CD4-positive, alpha-beta T cell treated with Interleukin-17A for 4 hours (primary cell): ENCODE measurements at regions not wholly inside any gene's neighbourhood (a gene's known extent, or its start where the extent isn't known, plus 50 kb on each side); places are given as distances from the start of the nearest gene placed in this dataset.

Source experiments
- DNase-seq: peaks from one replicate; pipeline ENCODE4 v3.0.0-alpha.2; 2020; ENCODE audit warnings: mixed read lengths

- DNase-seq, result no peak
Measured at GRCh38 chr3:66753670-66754069, 244.4 kb upstream of the KBTBD8 start.

DNA sequence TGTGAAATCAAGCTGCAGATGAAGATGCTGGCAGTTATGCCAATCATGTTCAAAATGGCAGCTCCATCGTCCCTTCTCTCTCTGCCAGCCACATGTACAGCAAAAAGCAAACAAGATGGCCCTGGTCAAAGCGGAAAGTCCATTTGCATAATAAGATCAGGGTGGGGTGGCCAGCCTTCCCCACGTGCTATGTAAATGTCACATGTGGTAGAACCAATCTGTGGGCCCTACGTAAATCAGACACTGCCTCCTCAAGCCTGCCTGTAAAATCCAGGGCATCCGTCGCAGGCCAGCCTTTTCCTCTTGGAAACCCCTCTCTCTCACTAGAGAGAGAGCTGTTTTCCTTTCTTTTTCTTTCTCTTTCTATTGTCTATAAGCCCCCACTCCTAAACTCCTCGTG lies 243.5 kb upstream of the KBTBD8 start:
- no peak for DNase-seq

GRCh38 chr3:66755924-66756323 lies 242.2 kb upstream of the KBTBD8 start:
- DNase-seq, result no peak

DNA sequence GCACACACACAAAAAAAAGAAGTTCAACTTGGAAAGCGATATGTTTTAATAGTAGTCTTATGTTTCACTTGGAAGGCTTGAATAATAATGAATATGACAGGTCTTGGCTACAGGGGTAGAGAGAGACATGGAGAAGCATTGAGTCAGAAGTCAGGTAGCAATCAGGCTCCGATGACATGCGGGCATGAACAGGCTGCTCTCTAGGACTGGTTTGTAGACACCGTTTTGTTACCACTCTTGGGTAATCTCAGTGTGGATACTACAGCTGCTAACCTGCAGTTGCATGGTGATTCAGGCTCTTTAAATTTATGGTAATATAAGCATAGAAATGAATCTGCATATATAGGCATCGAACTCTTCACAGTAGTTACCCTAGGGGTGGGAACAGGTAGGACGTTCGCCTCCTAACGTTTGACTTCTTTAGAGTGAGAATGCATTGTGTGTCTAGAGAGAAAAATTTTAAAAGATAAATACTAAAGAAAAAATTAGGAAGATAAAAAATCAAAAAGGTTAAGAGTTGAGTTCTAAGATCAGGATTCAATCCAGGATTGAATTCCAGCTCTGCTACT lies 241.6 kb upstream of the KBTBD8 start:
- DNase-seq, result no peak

GRCh38 chr3:66761093-66761780 lies 236.9 kb upstream of the KBTBD8 start:
- DNase-seq, result no peak

DNA sequence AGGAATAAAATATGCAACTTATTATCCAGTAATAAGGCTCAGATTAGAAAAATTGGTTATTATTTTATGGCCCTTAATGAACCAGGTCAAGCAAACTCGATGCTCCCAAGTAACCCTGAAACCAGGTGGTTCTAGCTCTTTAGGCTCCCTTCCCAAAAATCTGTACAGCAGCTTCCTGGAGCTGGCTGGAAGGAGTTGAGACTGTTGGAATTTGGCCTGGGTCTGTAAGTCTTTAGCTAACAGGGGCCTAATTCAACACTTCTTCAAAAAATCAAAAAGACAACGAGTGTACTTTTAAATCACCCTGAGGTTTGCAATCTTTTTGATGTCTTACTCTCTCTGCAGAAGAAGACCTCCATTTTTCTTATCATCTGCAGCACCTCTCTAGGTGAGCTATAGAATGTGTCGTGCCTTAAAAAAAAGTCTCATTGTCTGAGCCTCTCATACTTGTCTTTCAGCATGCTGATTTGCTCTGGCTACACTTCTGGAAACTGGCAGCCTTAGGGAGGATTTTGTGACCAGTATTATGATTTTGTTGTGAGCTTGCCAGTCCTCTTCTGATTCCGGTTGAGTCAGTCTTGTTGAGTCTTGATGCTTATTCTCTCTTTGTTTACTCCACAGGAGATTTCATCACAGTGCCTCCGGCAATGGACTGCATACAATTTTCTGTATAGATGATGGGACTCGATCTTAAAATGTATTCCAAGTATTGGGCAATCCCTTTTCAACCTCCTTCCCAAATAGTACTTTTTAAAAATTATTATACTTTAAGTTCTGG lies 235.0 kb upstream of the KBTBD8 start:
- DNase-seq, result no peak

GRCh38 chr3:66778107-66778506 lies 220.0 kb upstream of the KBTBD8 start:
- no peak for DNase-seq

DNA sequence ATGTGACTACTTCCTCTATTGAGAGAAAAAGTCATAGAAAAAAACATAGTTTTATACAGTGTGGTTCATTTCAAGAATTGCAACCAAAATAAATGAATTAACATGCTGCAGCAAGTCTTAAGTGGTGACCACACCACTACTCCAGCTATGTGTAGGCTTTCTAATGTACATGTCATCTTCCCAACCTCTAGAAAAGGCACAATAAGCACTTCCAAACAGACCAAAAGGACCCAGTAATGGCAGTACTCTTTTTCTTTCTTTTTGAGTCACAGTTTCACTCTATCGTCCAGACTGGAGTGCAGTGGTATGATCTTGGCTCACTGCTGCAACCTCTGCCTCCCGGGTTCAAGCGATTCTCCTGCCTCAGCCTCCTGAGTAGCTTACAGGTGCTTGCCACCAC lies 219.3 kb upstream of the KBTBD8 start:
- no peak for DNase-seq

GRCh38 chr3:66785191-66785909 lies 212.8 kb upstream of the KBTBD8 start:
- no peak for DNase-seq

- DNase-seq, result no peak
Measured at GRCh38 chr3:66789580-66790237, 208.4 kb upstream of the KBTBD8 start.

DNA sequence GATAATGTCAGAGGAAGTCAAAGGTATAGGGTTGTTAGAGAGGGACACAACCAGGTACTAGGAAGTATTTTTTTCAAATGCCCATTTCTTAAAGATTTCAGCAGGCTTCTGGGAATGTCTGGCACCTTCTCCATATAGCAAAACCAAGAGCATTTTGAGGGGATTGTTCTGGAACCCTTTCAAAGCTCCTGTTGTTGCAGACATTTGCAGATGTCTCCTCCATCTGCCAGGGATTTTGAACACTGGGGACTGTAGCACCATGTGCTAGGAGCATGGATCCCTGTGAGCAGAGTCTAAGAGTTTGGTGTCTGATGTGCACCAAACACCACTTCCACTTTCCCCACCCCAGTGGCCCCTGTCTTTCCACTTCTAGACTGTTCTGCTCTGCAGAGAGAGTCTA lies 206.0 kb upstream of the KBTBD8 start:
- DNase-seq, result no peak

- DNase-seq, result no peak
Measured at GRCh38 chr3:66795365-66795764, 202.7 kb upstream of the KBTBD8 start.

DNA sequence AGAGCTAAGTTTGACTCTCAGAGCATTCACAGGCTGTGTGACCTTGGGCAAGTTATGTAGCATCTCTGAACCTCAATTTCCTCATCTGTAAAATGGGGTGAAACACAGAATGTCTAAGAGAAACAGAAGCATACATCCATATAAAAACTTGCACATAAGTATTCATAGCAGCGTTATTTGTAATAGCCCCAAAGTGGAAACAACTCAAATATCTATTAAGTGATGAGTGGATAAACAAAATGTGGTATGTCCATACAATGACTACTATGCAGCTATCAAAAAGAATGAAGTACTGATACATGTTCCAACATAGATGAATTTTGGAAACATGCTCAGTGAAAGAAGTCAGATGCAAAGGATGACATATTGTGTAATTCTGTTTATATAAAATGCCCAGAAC lies 201.8 kb upstream of the KBTBD8 start:
- no peak for DNase-seq

- no peak for DNase-seq
Measured at GRCh38 chr3:66797889-66798560, 200.1 kb upstream of the KBTBD8 start.

DNA sequence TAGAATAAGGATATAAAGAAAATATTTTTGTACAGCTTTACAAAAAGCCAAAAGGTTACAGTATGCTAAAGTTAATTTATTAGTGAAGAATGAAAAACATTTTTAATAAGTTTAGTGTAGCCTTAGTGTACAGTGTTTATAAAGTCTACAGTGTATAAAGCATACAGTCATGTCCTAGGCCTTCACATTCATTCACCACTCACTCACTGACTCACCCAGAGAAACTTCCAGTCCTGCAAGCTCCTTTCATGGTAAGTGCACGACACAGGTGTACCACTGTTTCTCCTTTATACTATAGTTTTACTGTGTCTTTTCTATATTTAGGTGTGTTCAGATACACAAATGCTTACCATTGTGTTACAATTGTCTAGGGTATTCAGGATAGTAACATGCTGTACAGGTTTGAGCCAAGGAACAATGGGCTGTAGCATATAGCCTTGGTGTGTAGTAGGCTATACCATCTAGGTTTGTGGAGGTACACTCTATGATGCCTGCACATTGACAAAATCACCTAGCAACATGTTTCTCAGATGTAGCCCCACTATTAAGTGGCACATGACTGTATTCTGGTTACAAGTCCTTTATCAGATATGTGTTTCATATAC lies 197.1 kb upstream of the KBTBD8 start:
- no peak for DNase-seq

- no peak for DNase-seq
Measured at GRCh38 chr3:66803206-66803605, 194.9 kb upstream of the KBTBD8 start.

- no peak for DNase-seq
Measured at GRCh38 chr3:66803721-66804695, 194.1 kb upstream of the KBTBD8 start.

DNA sequence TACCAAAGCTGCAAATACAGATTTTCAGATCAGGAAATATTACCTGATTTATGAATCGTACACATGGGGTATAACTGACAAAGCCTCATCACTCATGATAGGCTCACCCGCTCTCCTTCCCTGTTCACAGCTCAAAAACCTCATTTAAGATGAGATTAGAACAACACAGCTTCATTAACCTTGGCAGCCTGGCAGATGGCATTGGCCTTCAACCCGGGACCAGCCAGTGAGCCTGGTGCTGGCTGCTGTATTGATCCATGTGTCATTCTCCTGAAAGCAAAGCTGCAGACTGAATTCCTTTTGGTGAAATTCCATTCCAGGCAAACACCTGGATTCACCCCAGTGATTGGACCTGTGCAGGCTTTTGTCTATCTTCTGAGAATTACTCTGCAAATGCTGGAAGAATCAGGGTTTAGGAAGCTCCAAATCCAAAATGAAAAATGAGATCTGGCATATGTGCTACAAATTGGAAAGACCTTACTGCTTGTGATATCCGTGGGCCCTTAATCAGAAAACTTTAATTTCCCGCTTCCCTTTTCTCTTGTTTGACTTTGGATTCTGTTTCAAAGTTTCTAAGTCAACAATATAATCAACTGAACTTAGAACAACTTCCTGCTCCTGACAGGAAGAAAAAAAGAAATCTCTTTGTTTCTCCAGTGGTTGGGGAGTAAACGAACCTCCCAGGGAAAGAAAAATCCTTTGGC lies 189.1 kb upstream of the KBTBD8 start:
- no peak for DNase-seq

DNA sequence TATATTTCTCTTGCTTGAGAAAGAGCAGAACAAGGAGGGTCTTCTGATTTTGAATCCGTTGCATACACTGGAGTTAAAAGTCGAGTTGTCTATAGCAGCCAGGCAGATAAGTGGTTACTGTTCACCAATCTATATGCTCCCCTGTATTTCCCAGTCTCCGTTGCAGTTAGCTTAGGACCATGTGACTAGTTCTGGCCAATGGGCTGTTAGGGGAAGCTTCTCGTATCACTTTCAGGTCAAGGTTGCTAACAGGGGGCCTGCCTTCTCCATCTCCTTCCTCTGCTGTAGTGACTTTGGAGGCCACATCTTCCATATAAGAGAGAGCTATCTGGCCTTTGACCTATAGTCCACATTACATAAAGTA lies 188.5 kb upstream of the KBTBD8 start:
- no peak for DNase-seq

DNA sequence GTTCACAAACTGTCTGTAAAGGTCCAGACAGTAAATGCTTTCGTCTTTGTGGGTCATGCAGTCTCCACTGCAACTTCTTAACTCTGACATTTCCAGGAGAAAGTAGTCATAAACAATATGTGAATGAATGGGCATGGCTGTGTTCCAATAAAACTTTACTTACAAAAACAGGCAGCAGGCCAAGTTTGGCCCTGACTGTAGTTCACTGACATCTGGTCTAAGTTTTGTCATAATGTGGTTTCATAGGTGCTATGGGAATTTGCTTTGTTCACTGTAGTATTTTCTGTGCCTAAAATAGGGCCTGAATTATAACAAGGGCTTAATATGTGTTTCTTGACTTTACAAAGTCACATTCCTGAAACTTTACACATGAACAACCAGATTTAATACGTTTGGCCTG lies 186.0 kb upstream of the KBTBD8 start:
- no peak for DNase-seq
